ENCODE measurements at regions not wholly inside any gene's neighbourhood (a gene's known extent, or its start where the extent isn't known, plus 50 kb on each side); places are given as distances from the start of the nearest gene placed in this dataset.

DNA sequence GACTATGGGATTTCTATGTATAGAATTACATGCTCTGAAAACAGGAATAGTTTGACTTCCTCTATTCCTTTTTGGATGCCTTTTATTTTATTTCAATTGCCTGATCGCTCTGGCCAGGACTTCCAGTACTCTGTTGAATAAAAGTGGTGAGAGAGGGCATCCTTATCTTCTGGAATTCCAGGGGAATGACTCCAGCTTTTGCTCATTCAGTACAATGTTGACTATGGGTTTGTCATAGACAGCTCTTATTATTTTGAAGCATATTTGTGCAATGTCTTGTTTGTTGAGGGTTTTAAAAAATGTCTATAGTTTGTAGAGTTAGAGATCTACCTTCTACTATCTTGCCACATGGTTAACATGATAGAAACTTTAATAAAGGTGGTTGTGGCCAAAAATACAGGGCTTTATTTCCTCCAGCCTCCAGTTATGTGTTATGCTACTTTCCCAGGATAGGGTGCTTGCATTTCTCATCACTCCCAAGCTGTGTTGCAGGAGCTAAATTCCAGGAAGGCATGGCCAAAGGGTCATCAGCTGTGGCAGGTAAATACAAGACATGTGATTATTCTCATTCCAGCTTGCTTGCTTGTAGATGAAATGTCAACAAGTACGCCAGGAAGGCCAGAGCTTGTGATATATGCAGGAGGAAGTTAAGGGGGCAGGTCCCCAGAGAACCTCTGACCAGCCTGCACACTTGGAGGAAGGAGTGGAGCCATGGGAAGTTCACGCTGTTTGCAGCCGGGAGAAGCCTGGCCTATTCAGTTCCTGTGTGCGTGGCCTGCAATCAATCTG lies 142.4 kb upstream of the CPXCR1 start:
- no peak overlapping the region for H3K4me3 ChIP-seq (ENCODE audit: low read depth, low read length)
- no peak for DNase-seq (ENCODE audit: low read depth)
- TF ChIP-seq, protein P1, sequence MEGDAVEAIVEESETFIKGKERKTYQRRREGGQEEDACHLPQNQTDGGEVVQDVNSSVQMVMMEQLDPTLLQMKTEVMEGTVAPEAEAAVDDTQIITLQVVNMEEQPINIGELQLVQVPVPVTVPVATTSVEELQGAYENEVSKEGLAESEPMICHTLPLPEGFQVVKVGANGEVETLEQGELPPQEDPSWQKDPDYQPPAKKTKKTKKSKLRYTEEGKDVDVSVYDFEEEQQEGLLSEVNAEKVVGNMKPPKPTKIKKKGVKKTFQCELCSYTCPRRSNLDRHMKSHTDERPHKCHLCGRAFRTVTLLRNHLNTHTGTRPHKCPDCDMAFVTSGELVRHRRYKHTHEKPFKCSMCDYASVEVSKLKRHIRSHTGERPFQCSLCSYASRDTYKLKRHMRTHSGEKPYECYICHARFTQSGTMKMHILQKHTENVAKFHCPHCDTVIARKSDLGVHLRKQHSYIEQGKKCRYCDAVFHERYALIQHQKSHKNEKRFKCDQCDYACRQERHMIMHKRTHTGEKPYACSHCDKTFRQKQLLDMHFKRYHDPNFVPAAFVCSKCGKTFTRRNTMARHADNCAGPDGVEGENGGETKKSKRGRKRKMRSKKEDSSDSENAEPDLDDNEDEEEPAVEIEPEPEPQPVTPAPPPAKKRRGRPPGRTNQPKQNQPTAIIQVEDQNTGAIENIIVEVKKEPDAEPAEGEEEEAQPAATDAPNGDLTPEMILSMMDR (IDR thresholded peaks at IDR 0.05; ENCODE audit: control insufficient read depth, extremely low read depth, insufficient read depth) = no peak

DNA sequence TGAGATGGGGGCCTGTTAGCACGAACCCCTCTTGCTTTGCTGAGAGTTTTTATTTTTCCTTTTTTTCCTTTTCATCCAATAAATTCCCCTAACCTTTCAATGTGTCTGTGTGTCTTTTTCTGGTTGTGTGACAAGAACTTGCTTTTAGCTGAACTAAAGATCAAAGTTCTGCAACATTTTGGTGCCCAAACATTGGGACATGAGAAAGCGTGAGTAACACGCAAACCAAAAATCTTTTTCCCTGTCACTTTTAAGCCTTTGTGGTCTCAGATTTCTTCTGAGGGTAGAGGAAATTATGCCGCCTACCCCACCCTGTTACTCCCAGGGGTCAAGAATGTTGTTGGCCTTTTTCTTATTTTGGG lies 141.8 kb upstream of the CPXCR1 start:
- no peak overlapping the region for H3K4me3 ChIP-seq (ENCODE audit: low read depth, low read length)
- no peak for DNase-seq (ENCODE audit: low read depth)
- TF ChIP-seq, protein P1 (IDR thresholded peaks at IDR 0.05; ENCODE audit: control insufficient read depth, extremely low read depth, insufficient read depth) = no peak

DNA sequence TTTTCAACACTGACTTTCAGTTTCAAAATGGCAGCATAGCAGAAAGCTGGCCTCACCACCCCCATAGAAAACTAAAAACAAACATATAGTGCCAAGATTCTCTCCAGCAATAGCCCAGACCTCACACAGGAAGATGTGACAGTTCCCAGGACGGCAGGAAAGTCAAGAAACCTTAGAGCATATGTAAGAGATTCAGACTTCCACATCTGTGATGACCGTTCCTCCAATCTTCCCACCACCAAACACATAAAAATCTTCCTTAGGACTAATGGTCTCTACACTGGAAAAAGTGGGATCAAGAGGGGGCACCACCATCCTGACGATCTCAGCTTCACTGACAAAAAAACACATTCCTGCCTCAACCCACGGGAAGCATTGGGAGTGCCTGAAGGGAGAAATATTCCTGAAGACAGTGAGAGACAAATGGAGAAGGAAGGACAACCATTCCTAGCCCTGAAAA lies 134.1 kb upstream of the CPXCR1 start:
- DNase-seq (ENCODE audit: low read depth) = no peak
- TF ChIP-seq, protein P1 (IDR thresholded peaks at IDR 0.05; ENCODE audit: control insufficient read depth, extremely low read depth, insufficient read depth) = no peak
- no peak overlapping the region for H3K4me3 ChIP-seq (ENCODE audit: low read depth, low read length)

DNA sequence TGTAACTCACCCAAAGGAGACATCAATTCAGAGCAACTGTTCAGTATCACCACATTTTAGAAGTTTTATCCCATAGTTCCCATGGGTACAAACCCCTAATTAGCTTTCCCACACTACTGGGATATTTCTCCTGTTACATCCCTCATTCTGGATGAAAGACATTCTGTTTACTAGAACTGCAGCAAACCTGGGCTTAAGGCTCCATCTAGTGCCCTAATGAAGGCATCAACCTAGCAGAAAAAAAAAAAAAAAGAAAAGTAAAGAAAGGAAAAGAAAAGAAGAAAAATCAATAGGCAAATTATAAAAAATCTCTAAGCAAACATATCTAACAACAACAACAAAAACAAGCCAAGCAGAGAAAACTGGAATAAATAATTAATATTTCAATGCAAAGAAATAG lies 133.7 kb upstream of the CPXCR1 start:
- DNase-seq (ENCODE audit: low read depth) = no peak
- no peak overlapping the region for H3K4me3 ChIP-seq (ENCODE audit: low read depth, low read length)
- TF ChIP-seq, protein P1 (IDR thresholded peaks at IDR 0.05; ENCODE audit: control insufficient read depth, extremely low read depth, insufficient read depth) = peak; percentile 48

DNA sequence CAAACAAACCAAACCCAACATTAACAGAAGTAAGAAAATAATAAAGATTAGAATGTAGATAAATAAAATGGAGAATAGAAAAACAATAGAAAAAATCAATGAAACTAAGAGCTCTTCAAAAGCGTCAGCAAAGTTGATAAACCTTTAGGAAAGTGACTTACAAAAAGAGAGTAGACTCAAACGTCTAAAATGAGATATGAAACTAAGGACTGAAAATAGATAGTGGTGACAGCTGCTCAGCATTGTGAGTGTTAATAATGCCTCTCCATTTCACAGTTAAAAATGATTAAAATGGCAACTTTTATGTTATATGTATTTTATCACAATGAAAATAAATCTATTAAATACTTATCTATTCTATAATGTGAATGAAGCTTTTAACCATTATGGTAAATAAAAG lies 125.7 kb upstream of the CPXCR1 start:
- DNase-seq (ENCODE audit: low read depth) = no peak
- no peak overlapping the region for H3K4me3 ChIP-seq (ENCODE audit: low read depth, low read length)
- TF ChIP-seq, protein P1 (IDR thresholded peaks at IDR 0.05; ENCODE audit: control insufficient read depth, extremely low read depth, insufficient read depth) = no peak

DNA sequence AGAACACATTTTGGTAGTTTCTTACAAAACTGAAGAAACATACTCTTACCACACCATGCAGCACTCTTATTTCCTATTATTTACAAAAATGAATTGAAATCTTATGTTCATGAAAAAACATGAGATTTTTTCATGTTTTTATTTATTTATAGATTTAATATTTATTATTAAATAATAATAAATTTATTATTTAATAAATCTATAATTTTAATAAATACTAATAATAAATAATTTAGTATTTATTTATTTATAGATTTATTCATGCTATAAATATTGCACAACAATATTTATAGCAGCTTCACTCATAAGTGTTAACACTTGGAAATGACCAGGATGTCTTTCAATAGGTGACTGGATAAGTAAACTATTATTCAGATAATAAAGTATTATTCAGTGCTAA lies 91.6 kb upstream of the CPXCR1 start:
- no peak overlapping the region for H3K4me3 ChIP-seq (ENCODE audit: low read depth, low read length)
- DNase-seq (ENCODE audit: low read depth) = no peak
- TF ChIP-seq, protein P1 (IDR thresholded peaks at IDR 0.05; ENCODE audit: control insufficient read depth, extremely low read depth, insufficient read depth) = no peak

DNA sequence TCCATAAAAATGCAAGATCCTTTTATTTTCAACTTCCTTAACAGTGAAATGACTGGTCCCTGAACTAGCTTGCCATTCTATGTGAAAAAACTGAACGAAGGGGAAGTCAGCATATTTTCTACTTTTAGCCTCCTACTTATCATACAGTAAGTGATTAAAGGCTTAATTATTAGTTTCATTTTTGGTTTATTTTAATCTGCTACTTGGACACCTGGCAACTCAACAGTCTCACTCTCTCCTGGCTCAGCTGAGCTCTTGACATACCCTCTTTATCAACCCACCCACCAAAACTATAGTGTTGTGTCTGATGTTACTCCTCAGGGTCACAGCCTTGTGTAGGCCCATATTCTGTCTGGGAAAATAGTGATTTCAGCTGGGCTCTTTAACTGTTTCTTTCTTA lies 86.2 kb upstream of the CPXCR1 start:
- no peak overlapping the region for H3K4me3 ChIP-seq (ENCODE audit: low read depth, low read length)
- no peak for DNase-seq (ENCODE audit: low read depth)
- TF ChIP-seq, protein P1 (IDR thresholded peaks at IDR 0.05; ENCODE audit: control insufficient read depth, extremely low read depth, insufficient read depth) = no peak
